ENCODE measurements at regions not wholly inside any gene's neighbourhood (a gene's known extent, or its start where the extent isn't known, plus 50 kb on each side); places are given as distances from the start of the nearest gene placed in this dataset.

DNA sequence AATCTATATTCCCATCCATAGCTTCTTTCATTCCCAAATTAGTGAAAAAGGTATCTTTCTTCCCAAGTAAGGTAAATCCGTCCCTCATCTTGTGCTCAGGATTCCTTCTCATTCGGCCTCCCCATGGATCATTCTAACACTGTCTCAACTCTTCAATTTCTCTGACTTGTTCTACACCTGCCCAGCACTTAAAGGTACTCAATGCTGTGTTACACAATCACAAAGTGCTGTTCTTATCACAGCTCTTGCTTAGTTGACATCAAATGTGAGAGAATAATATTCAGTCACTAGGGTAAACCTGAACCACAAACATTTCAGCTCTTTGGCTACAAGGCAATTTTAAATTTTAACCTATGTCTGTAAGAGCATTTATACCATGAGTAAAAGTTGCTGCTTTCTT, 94.8 kb downstream of the DIRAS3 start:
- intact Hi-C loops (cut with DNase I) = no loop called here
- Histone ChIP-seq H3K4me1 (ENCODE audit: control insufficient read depth in 1 of 2, insufficient read depth in 2 of 2, low read length in 2 of 2) (no peaks in the 10 kb centered on the region), H3K27me3 (ENCODE audit: control insufficient read depth in 1 of 2, insufficient read depth in 2 of 2, low read length in 1 of 2) (no peaks in the 10 kb centered on the region), H3K4me3 (ENCODE audit: low read length in 2 of 2) (no peak overlapping the region), H3K9me3 (ENCODE audit: control insufficient read depth, low read length) (no peaks in the 10 kb centered on the region), H3K27ac (ENCODE audit: low read depth in 1 of 2, low read length in 2 of 2) (no peak overlapping the region), H3K36me3 (ENCODE audit: control insufficient read depth in 1 of 2, insufficient read depth in 2 of 2, low read length in 1 of 2) (no peaks in the 10 kb centered on the region)
- DNase-seq (no peak), ATAC-seq (ENCODE audit: low FRiP score) (no peak)
- 96 to 98% methylated on average over 2 of the region's 2 CpGs for WGBS, 2 donors

DNA sequence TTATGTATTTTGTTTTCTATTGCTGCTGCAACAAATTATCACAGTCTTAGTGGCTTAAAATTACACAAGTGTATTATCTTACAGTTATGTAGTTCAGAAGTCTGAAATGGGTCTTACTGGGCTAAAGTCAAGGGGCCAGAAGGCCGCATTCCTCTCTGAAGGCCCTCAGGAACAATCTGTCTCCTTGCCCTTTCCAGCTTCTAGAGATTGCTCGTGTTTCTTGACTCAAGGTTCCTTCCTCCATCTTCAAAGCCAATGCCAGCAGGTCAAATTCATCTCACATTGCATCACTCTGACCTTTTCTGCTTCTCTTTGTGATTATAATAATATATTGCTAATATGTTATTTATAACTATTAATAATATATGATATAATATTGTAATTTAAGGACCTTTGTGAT, 97.1 kb downstream of the DIRAS3 start:
- H3K4me3 ChIP-seq (ENCODE audit: low read length in 2 of 2) = no peak overlapping the region
- intact Hi-C loops (cut with DNase I) = no loop called here
- no peak for DNase-seq
- H3K27ac ChIP-seq (ENCODE audit: low read depth in 1 of 2, low read length in 2 of 2) = no peak overlapping the region
- H3K9me3 ChIP-seq (ENCODE audit: control insufficient read depth, low read length) = no peaks in the 10 kb centered on the region
- ATAC-seq (ENCODE audit: low FRiP score) = no peak
- no peaks in the 10 kb centered on the region for H3K27me3 ChIP-seq (ENCODE audit: control insufficient read depth in 1 of 2, insufficient read depth in 2 of 2, low read length in 1 of 2)
- H3K4me1 ChIP-seq (ENCODE audit: control insufficient read depth in 1 of 2, insufficient read depth in 2 of 2, low read length in 2 of 2) = peaks cover 0 to 3% of the 10 kb centered on the region in 2 donors
- 85 to 89% methylated on average over 2 of the region's 2 CpGs for WGBS, 2 donors
- no peaks in the 10 kb centered on the region for H3K36me3 ChIP-seq (ENCODE audit: control insufficient read depth in 1 of 2, insufficient read depth in 2 of 2, low read length in 1 of 2)

DNA sequence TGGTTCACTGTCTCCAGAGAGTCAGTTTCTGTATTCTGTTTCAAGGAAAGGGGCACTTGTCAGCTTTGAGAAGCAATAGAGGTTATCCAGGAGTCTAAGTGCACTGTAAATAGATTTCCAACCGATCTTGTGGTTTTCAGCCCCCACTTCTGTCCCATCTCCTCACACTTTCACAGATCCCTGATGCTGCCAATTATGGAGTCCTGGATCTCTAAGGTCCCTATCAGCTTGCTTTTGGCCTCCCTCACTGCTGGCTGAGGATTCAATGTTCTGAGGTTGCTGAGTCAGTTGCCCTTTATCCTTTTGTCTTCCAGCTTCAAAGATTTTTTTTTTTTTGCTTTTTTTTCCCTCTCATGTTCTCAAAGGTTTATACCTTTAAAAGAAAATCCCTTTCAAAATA, 98.4 kb downstream of the DIRAS3 start:
- Histone ChIP-seq H3K4me1 (ENCODE audit: control insufficient read depth in 1 of 2, insufficient read depth in 2 of 2, low read length in 2 of 2) (peaks cover 0 to 3% of the 10 kb centered on the region in 2 donors), H3K27me3 (ENCODE audit: control insufficient read depth in 1 of 2, insufficient read depth in 2 of 2, low read length in 1 of 2) (no peaks in the 10 kb centered on the region), H3K4me3 (ENCODE audit: low read length in 2 of 2) (no peak overlapping the region), H3K27ac (ENCODE audit: low read depth in 1 of 2, low read length in 2 of 2) (no peak overlapping the region), H3K36me3 (ENCODE audit: control insufficient read depth in 1 of 2, insufficient read depth in 2 of 2, low read length in 1 of 2) (no peaks in the 10 kb centered on the region), H3K9me3 (ENCODE audit: control insufficient read depth, low read length) (no peaks in the 10 kb centered on the region)
- intact Hi-C loops (cut with DNase I) = no loop called here
- 88 to 96% methylated on average over 1 of the region's 1 CpG for WGBS, 2 donors
- ATAC-seq (ENCODE audit: low FRiP score) (no peak), DNase-seq (no peak)

DNA sequence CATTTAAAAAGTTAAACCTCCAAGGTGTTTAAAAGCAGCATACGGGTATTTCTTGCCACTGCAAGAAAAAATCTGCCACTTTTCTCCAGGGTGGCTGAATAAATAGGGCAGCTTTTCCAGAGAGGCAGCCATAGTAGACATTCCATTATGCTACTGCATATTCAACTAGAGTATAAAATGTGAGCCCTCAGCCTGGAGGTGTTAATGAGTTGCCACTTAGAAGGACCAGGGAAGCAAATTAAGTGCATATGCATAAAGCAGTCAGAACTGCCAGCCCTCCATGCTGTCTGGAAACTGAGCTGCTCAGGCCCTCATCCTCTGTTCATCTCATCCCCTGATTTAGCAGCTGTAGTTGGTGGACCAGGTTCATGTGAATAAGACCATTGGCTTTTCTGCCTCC, 99.4 kb downstream of the DIRAS3 start:
- Histone ChIP-seq H3K4me1 (ENCODE audit: control insufficient read depth in 1 of 2, insufficient read depth in 2 of 2, low read length in 2 of 2) (peaks cover 0 to 3% of the 10 kb centered on the region in 2 donors), H3K27ac (ENCODE audit: low read depth in 1 of 2, low read length in 2 of 2) (no peak overlapping the region), H3K27me3 (ENCODE audit: control insufficient read depth in 1 of 2, insufficient read depth in 2 of 2, low read length in 1 of 2) (no peaks in the 10 kb centered on the region), H3K9me3 (ENCODE audit: control insufficient read depth, low read length) (no peaks in the 10 kb centered on the region), H3K4me3 (ENCODE audit: low read length in 2 of 2) (no peak overlapping the region), H3K36me3 (ENCODE audit: control insufficient read depth in 1 of 2, insufficient read depth in 2 of 2, low read length in 1 of 2) (no peaks in the 10 kb centered on the region)
- DNase-seq (no peak), ATAC-seq (ENCODE audit: low FRiP score) (no peak)
- 85 to 87% methylated on average over 1 of the region's 1 CpG for WGBS, 2 donors
- intact Hi-C loops (cut with DNase I) = no loop called here

DNA sequence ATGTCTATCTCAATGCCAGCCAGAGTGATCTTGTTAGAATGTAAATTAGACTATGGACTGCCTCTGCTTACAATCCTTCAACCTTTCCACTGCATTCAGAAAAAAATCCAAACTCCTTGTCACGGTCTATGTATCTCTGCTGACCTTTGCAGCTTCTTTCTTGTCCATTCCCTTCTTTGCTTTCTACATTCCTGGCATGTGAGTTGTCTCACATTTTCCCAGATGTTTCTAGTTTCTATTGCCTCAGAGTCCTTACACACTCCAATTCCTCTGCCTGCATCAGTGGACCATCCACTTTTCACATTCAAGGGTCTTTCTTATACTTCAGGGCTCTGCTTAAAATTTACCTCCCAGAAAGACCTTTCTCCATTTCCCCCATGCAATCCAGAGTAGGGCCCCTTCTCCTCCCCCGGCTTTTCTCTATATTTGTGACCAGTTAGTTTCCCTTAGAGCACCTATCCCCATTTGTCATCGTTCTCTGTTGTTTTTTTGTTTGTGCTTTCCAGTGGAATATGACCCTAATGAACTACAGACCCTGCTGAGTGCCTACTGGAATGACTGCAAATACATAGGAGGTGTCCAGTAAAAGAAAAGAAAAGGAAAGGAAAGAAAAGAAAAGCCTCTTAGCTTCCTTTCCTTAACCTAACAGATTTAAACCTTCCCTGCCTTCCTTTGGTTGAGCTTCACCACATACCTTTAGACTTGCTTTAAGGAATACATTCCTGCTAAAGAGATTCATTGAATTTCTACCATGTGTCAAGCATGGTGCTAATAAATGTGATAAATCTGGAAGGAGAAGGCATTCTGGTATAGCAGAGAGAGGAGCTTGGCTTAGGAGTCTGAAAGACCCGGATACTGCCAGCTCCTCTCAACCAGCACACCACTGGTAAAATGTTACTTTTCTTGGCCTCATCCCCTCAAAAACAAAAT, 102.0 kb downstream of the DIRAS3 start:
- Histone ChIP-seq H3K4me3 (ENCODE audit: low read length in 2 of 2) (no peak overlapping the region), H3K27me3 (ENCODE audit: control insufficient read depth in 1 of 2, insufficient read depth in 2 of 2, low read length in 1 of 2) (no peaks in the 10 kb centered on the region), H3K27ac (ENCODE audit: low read depth in 1 of 2, low read length in 2 of 2) (no peak overlapping the region), H3K36me3 (ENCODE audit: control insufficient read depth in 1 of 2, insufficient read depth in 2 of 2, low read length in 1 of 2) (no peaks in the 10 kb centered on the region), H3K4me1 (ENCODE audit: control insufficient read depth in 1 of 2, insufficient read depth in 2 of 2, low read length in 2 of 2) (peaks cover 0 to 3% of the 10 kb centered on the region in 2 donors), H3K9me3 (ENCODE audit: control insufficient read depth, low read length) (no peaks in the 10 kb centered on the region)
- WGBS, 2 donors = 63 to 69% methylated on average over 4 of the region's 4 CpGs
- no peak for DNase-seq
- intact Hi-C loops (cut with DNase I) = no loop called here
- no peak for ATAC-seq (ENCODE audit: low FRiP score)

DNA sequence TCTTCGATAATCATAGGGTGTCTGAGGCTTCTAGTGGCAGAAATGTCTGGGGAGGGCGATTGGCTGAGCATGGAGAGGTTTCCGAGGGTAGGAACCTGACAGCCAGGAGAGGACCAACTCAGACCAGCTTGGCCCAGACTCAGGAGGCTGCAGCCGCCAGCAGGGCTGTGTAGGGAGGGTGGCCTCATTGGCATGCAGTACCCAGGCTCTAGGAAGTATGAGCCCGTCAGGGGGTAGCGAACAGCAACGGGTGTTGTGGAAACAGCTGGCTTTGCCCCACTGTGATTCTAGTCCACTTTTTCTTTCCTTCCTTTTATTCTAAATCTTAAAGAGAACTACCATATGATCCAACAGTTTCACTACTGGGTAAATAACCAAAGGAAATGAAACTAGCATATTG, 103.3 kb downstream of the DIRAS3 start:
- WGBS, 2 donors = 11 to 15% methylated on average over 7 of the region's 7 CpGs
- Histone ChIP-seq H3K27ac (ENCODE audit: low read depth in 1 of 2, low read length in 2 of 2) (no peak overlapping the region), H3K4me3 (ENCODE audit: low read length in 2 of 2) (no peak overlapping the region), H3K36me3 (ENCODE audit: control insufficient read depth in 1 of 2, insufficient read depth in 2 of 2, low read length in 1 of 2) (no peaks in the 10 kb centered on the region), H3K4me1 (ENCODE audit: control insufficient read depth in 1 of 2, insufficient read depth in 2 of 2, low read length in 2 of 2) (peaks cover 0 to 3% of the 10 kb centered on the region in 2 donors), H3K9me3 (ENCODE audit: control insufficient read depth, low read length) (no peaks in the 10 kb centered on the region), H3K27me3 (ENCODE audit: control insufficient read depth in 1 of 2, insufficient read depth in 2 of 2, low read length in 1 of 2) (no peaks in the 10 kb centered on the region)
- DNase-seq (peak; percentile 62 to 74), ATAC-seq (ENCODE audit: low FRiP score) (no peak)
- intact Hi-C loops (cut with DNase I) = no loop called here

DNA sequence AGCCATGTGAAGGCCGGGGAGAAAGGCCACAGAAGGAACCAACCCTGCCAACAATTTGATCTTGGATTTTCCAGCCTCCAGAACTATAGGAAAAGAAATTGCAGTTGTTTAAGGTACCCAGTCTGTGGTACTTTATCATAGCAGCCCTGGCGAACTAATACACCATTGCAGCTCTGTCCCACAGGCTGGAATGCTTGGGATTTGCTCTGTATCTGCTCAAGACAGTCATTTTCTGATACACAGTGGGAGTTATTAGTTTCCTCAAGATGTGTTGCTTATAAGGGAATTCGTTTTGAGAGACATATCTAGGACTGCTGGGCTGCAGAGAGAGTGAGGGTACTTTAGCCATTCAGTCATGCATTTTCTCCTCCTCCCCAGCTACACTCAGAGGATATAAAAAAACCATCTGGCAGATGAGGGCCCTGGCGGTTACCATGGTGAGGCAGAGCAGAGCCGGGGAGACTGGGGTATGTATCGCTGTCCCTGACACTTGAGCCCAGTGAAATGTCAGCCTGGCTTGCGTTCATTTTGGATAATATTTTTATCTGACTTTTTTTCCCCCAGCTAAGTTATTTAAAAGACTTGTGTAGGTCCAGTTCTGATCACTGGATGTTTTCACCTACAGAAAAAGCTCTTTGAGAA, 104.6 kb downstream of the DIRAS3 start:
- Histone ChIP-seq H3K27me3 (ENCODE audit: control insufficient read depth in 1 of 2, insufficient read depth in 2 of 2, low read length in 1 of 2) (no peaks in the 10 kb centered on the region), H3K4me3 (ENCODE audit: low read length in 2 of 2) (no peak overlapping the region), H3K27ac (ENCODE audit: low read depth in 1 of 2, low read length in 2 of 2) (no peak overlapping the region), H3K36me3 (ENCODE audit: control insufficient read depth in 1 of 2, insufficient read depth in 2 of 2, low read length in 1 of 2) (no peaks in the 10 kb centered on the region), H3K4me1 (ENCODE audit: control insufficient read depth in 1 of 2, insufficient read depth in 2 of 2, low read length in 2 of 2) (peaks cover 0 to 3% of the 10 kb centered on the region in 2 donors), H3K9me3 (ENCODE audit: control insufficient read depth, low read length) (no peaks in the 10 kb centered on the region)
- WGBS, 2 donors = 22 to 23% methylated on average over 7 of the region's 7 CpGs
- DNase-seq (no peak), ATAC-seq (ENCODE audit: low FRiP score) (peak; percentile 53)
- intact Hi-C loops (cut with DNase I) = no loop called here

DNA sequence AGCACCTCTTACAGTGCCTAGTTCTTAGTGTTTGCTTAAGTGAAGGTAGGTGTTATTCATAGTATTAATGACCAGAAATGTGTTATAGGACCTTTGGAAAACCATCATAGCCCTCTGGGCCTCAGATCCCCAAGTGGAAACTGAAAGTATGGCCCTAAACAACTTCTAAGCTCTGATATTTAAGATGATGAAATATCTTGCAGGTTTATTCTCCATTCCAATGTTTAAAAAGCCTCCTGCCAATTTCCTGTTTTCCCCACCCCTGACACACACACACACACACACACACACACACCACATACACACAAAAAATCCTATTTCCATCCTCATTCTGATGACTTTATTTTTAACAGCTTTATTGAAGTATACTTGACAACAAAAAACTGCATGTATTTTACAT, 108.2 kb downstream of the DIRAS3 start:
- intact Hi-C loops (cut with DNase I) = no loop called here
- no peak for ATAC-seq (ENCODE audit: low FRiP score)
- no peak for DNase-seq
- Histone ChIP-seq H3K27ac (ENCODE audit: low read depth in 1 of 2, low read length in 2 of 2) (no peak overlapping the region), H3K4me3 (ENCODE audit: low read length in 2 of 2) (no peak overlapping the region), H3K9me3 (ENCODE audit: control insufficient read depth, low read length) (no peaks in the 10 kb centered on the region), H3K4me1 (ENCODE audit: control insufficient read depth in 1 of 2, insufficient read depth in 2 of 2, low read length in 2 of 2) (no peaks in the 10 kb centered on the region), H3K27me3 (ENCODE audit: control insufficient read depth in 1 of 2, insufficient read depth in 2 of 2, low read length in 1 of 2) (no peaks in the 10 kb centered on the region), H3K36me3 (ENCODE audit: control insufficient read depth in 1 of 2, insufficient read depth in 2 of 2, low read length in 1 of 2) (no peaks in the 10 kb centered on the region)

DNA sequence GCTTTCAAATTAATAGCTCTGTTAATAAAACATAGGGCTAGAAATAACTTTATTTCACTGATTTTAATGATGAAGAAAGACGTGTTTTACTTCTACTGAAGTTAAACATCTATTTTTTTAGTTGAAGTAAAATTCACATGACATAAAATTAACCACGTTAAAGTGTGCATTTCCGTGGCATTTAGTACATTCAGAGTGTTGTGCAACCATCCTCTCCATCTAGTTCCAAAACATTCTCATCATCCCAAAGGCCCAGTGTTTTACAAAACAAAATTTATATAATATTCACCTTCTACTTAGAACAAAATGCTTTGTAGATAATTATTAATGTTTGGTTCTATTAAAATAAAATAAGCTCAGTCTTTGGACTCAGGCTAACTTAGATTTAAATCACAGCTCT, 108.5 kb upstream of the GNG12 start:
- Histone ChIP-seq H3K9me3 (ENCODE audit: control insufficient read depth, low read length) (no peaks in the 10 kb centered on the region), H3K36me3 (ENCODE audit: control insufficient read depth in 1 of 2, insufficient read depth in 2 of 2, low read length in 1 of 2) (no peaks in the 10 kb centered on the region), H3K4me3 (ENCODE audit: low read length in 2 of 2) (no peak overlapping the region), H3K4me1 (ENCODE audit: control insufficient read depth in 1 of 2, insufficient read depth in 2 of 2, low read length in 2 of 2) (no peaks in the 10 kb centered on the region), H3K27ac (ENCODE audit: low read depth in 1 of 2, low read length in 2 of 2) (no peak overlapping the region), H3K27me3 (ENCODE audit: control insufficient read depth in 1 of 2, insufficient read depth in 2 of 2, low read length in 1 of 2) (no peaks in the 10 kb centered on the region)
- no peak for ATAC-seq (ENCODE audit: low FRiP score)
- intact Hi-C loops (cut with DNase I) = no loop called here
- WGBS, 2 donors = 77 to 82% methylated on average over 3 of the region's 3 CpGs
- no peak for DNase-seq
